LNCAP (cell line): ENCODE measurements at regions not wholly inside any gene's neighbourhood (a gene's known extent, or its start where the extent isn't known, plus 50 kb on each side); places are given as distances from the start of the nearest gene placed in this dataset.

ENCODE experiments used
- CTCF ChIP-seq: fragments of 450-650 bp; IDR thresholded peaks from 2 replicates; pipeline ENCODE4 v1.5.1; 2017; ENCODE audit warnings: mild to moderate bottlenecking

- no peak for TF ChIP-seq CTCF
Observed at GRCh38 chr3:102756706-102757105, 321.9 kb downstream of the ZPLD1 start.

GRCh38 chr3:102757950-102758349 lies 323.1 kb downstream of the ZPLD1 start:
- no peak for TF ChIP-seq CTCF

GRCh38 chr3:102761766-102762165 lies 327.0 kb downstream of the ZPLD1 start:
- no peak for TF ChIP-seq CTCF

GRCh38 chr3:102790747-102791325 lies 356.0 kb downstream of the ZPLD1 start:
- no peak for TF ChIP-seq CTCF

- no peak for TF ChIP-seq CTCF
Observed at GRCh38 chr3:102791641-102792589, 357.1 kb downstream of the ZPLD1 start.

- TF ChIP-seq CTCF = no peak
Observed at GRCh38 chr3:102796804-102797203, 362.0 kb downstream of the ZPLD1 start.

- TF ChIP-seq CTCF = no peak
Observed at GRCh38 chr3:102802819-102803420, 368.1 kb downstream of the ZPLD1 start.
